Mammary epithelial cell (primary cell): ENCODE measurements at regions not wholly inside any gene's neighbourhood (a gene's known extent, or its start where the extent isn't known, plus 50 kb on each side); places are given as distances from the start of the nearest gene placed in this dataset.
"Not testable (repeated sequence)": the region's sequence is repeated elsewhere in the genome, so short reads cannot be mapped to it uniquely, and the experiment has no call there.

Experiments used
- CTCF ChIP-seq, 2 donors: IDR thresholded peaks in 1 of 2; conservative IDR thresholded peaks in 1 of 2; 2 replicates each; pipeline ENCODE4 v1.5.1; 2011 to 2012; ENCODE audit warnings: inconsistent platforms in 2 of 2, low read length in 2 of 2, mild to moderate bottlenecking in 2 of 2, control low read depth in 1 of 2, low read depth in 1 of 2; ENCODE audit not compliant: insufficient read depth in 1 of 2; ENCODE audit errors: extremely low read depth in 1 of 2
- EZH2 ChIP-seq: IDR thresholded peaks from 2 replicates; pipeline ENCODE4 v1.6.1; 2012; ENCODE audit warnings: low read length, inconsistent platforms, borderline replicate concordance

GRCh38 chr14:41518030-41518429 is 88.6 kb upstream of the LRFN5 start:
- not testable (repeated sequence) for TF ChIP-seq CTCF (conservative IDR thresholded peaks at IDR 0.05 in 1 of 2, IDR thresholded peaks at IDR 0.05 in 1 of 2; ENCODE audit: extremely low read depth in 1 of 2, insufficient read depth in 1 of 2, low read depth in 1 of 2, low read length in 2 of 2); EZH2
